Activated CD4-positive, alpha-beta T cell treated with anti-CD3 and anti-CD28 coated beads, Interleukin-2, amount 10 ng/mL, durations not matched to agents 7 days and 5 days (primary cell): ENCODE measurements at regions not wholly inside any gene's neighbourhood (a gene's known extent, or its start where the extent isn't known, plus 50 kb on each side); places are given as distances from the start of the nearest gene placed in this dataset.
"Not testable (repeated sequence)": the region's sequence is repeated elsewhere in the genome, so short reads cannot be mapped to it uniquely, and the experiment has no call there.

Experiments used
- CTCF ChIA-PET: fragments of 350-600 bp; sonication (Branson Sonifier 250); formaldehyde crosslinking; loops from one replicate; lab custom pipeline; 2021; ENCODE audit warnings: antibody characterized with exemption; lab: Charles Lee
- POLR2A ChIA-PET: fragments of 350-600 bp; sonication (Branson Sonifier 250); formaldehyde crosslinking; loops from one replicate; lab custom pipeline; 2021; ENCODE audit warnings: antibody characterized with exemption; lab: Charles Lee
- DNase-seq: peaks from one replicate; pipeline ENCODE4 v3.0.0-alpha.2; 2020
- H3K27ac Mint-ChIP-seq: one replicate; pipeline ENCODE4 v1.8.0; 2021; ENCODE audit warnings: mild to moderate bottlenecking, moderate library complexity, mixed read lengths
- H3K27me3 Mint-ChIP-seq: one replicate; pipeline ENCODE4 v1.8.0; 2021; ENCODE audit warnings: mixed read lengths
- H3K36me3 Mint-ChIP-seq: one replicate; pipeline ENCODE4 v1.8.0; 2021; ENCODE audit warnings: low read depth, mixed read lengths
- H3K4me1 Mint-ChIP-seq: one replicate; pipeline ENCODE4 v1.8.0; 2021; ENCODE audit warnings: mixed read lengths
- H3K4me3 Mint-ChIP-seq: one replicate; pipeline ENCODE4 v1.8.0; 2021; ENCODE audit warnings: mild to moderate bottlenecking, moderate library complexity, mixed read lengths
- H3K9me3 Mint-ChIP-seq: one replicate; pipeline ENCODE4 v1.8.0; 2021; ENCODE audit warnings: mixed read lengths

GRCh38 chrX:25878806-25879205, 259.3 kb upstream of the MAGEB18 start:
- POLR2A ChIA-PET: no interaction called here
- Mint-ChIP-seq H3K27me3 (no peaks in the 10 kb centered on the region), H3K4me3 (no peak overlapping the region), H3K4me1 (no peaks in the 10 kb centered on the region), H3K36me3 (no peaks in the 10 kb centered on the region), H3K9me3 (no peaks in the 10 kb centered on the region), H3K27ac (no peak overlapping the region)
- DNase-seq: no peak
- CTCF ChIA-PET: no interaction called here

GRCh38 chrX:25882503-25882902, 255.6 kb upstream of the MAGEB18 start:
- DNase-seq, H3K27ac Mint-ChIP-seq, H3K9me3 Mint-ChIP-seq, POLR2A ChIA-PET, H3K4me1 Mint-ChIP-seq, H3K36me3 Mint-ChIP-seq, H3K4me3 Mint-ChIP-seq, CTCF ChIA-PET, H3K27me3 Mint-ChIP-seq: not testable (repeated sequence)

- ChIA-PET CTCF (no interaction called here), POLR2A (no interaction called here)
- Mint-ChIP-seq H3K27ac (no peak overlapping the region), H3K4me3 (no peak overlapping the region), H3K36me3 (no peaks in the 10 kb centered on the region), H3K9me3 (peaks cover 12% of the 10 kb centered on the region), H3K4me1 (no peaks in the 10 kb centered on the region), H3K27me3 (no peaks in the 10 kb centered on the region)
- DNase-seq: no peak
Observed at GRCh38 chrX:25897758-25898157, 240.4 kb upstream of the MAGEB18 start.

GRCh38 chrX:25905728-25906127, 232.4 kb upstream of the MAGEB18 start:
- H3K4me3 Mint-ChIP-seq, H3K36me3 Mint-ChIP-seq, H3K27me3 Mint-ChIP-seq, H3K4me1 Mint-ChIP-seq, CTCF ChIA-PET, DNase-seq, POLR2A ChIA-PET, H3K9me3 Mint-ChIP-seq, H3K27ac Mint-ChIP-seq: not testable (repeated sequence)

GRCh38 chrX:25925946-25926345, 212.2 kb upstream of the MAGEB18 start:
- Mint-ChIP-seq H3K27me3 (no peaks in the 10 kb centered on the region), H3K27ac (no peak overlapping the region), H3K4me3 (no peak overlapping the region), H3K9me3 (no peaks in the 10 kb centered on the region), H3K4me1 (no peaks in the 10 kb centered on the region), H3K36me3 (no peaks in the 10 kb centered on the region)
- ChIA-PET POLR2A (no interaction called here), CTCF (no interaction called here)
- no peak for DNase-seq

- Mint-ChIP-seq H3K27me3 (no peaks in the 10 kb centered on the region), H3K4me3 (no peak overlapping the region), H3K4me1 (no peaks in the 10 kb centered on the region), H3K36me3 (no peaks in the 10 kb centered on the region), H3K9me3 (no peaks in the 10 kb centered on the region), H3K27ac (no peak overlapping the region)
- ChIA-PET POLR2A (no interaction called here), CTCF (no interaction called here)
- DNase-seq: no peak
Observed at GRCh38 chrX:25928316-25928715, 209.8 kb upstream of the MAGEB18 start.

- Mint-ChIP-seq H3K36me3 (no peaks in the 10 kb centered on the region), H3K4me1 (no peaks in the 10 kb centered on the region), H3K27ac (no peak overlapping the region), H3K4me3 (no peak overlapping the region), H3K27me3 (no peaks in the 10 kb centered on the region), H3K9me3 (peaks cover 2% of the 10 kb centered on the region)
- ChIA-PET CTCF (interaction anchor here (1.0 kb wide), 1 partner anchor 33 kb away, joined by 4 read pairs; no protein-coding TSS in a partner anchor), POLR2A (no interaction called here)
- DNase-seq: no peak
Observed at GRCh38 chrX:25941087-25941486, 197.1 kb upstream of the MAGEB18 start.

- Mint-ChIP-seq H3K4me3 (no peak overlapping the region), H3K9me3 (peaks cover 2% of the 10 kb centered on the region), H3K4me1 (no peaks in the 10 kb centered on the region), H3K27me3 (no peaks in the 10 kb centered on the region), H3K27ac (no peak overlapping the region), H3K36me3 (no peaks in the 10 kb centered on the region)
- POLR2A ChIA-PET: no interaction called here
- DNase-seq: no peak
- CTCF ChIA-PET: interaction anchor here (1.0 kb wide), 1 partner anchor 33 kb away, joined by 4 read pairs; no protein-coding TSS in a partner anchor
Observed at GRCh38 chrX:25941559-25942250, 196.4 kb upstream of the MAGEB18 start.

- no peaks in the 10 kb centered on the region for H3K27me3 Mint-ChIP-seq
Observed at GRCh38 chrX:25968920-25969319, 169.2 kb upstream of the MAGEB18 start.

GRCh38 chrX:25976683-25977310, 161.3 kb upstream of the MAGEB18 start:
- no peaks in the 10 kb centered on the region for H3K36me3 Mint-ChIP-seq
- H3K4me1 Mint-ChIP-seq: no peaks in the 10 kb centered on the region
- H3K27ac Mint-ChIP-seq: no peak overlapping the region
- POLR2A ChIA-PET: no interaction called here
- DNase-seq: no peak
- H3K27me3 Mint-ChIP-seq: no peaks in the 10 kb centered on the region
- no peak overlapping the region for H3K4me3 Mint-ChIP-seq
- no peaks in the 10 kb centered on the region for H3K9me3 Mint-ChIP-seq
- CTCF ChIA-PET: no interaction called here

More at GRCh38 chrX:25968920-25969319, 169.2 kb upstream of the MAGEB18 start:
- no peak for DNase-seq
- Mint-ChIP-seq H3K4me3 (no peak overlapping the region), H3K36me3 (no peaks in the 10 kb centered on the region), H3K9me3 (no peaks in the 10 kb centered on the region), H3K27ac (no peak overlapping the region), H3K4me1 (no peaks in the 10 kb centered on the region)
- ChIA-PET CTCF (no interaction called here), POLR2A (no interaction called here)

GRCh38 chrX:25998687-25999086, 139.5 kb upstream of the MAGEB18 start:
- H3K9me3 Mint-ChIP-seq: peaks cover 3% of the 10 kb centered on the region
- POLR2A ChIA-PET: no interaction called here
- CTCF ChIA-PET: no interaction called here

GRCh38 chrX:26007462-26007861, 130.7 kb upstream of the MAGEB18 start:
- Mint-ChIP-seq H3K27me3 (no peaks in the 10 kb centered on the region), H3K27ac (no peak overlapping the region), H3K9me3 (peaks cover 2% of the 10 kb centered on the region), H3K4me3 (no peak overlapping the region), H3K4me1 (no peaks in the 10 kb centered on the region), H3K36me3 (no peaks in the 10 kb centered on the region)
- POLR2A ChIA-PET: no interaction called here
- DNase-seq: no peak
- CTCF ChIA-PET: no interaction called here

More at GRCh38 chrX:25998687-25999086, 139.5 kb upstream of the MAGEB18 start:
- Mint-ChIP-seq H3K27ac (no peak overlapping the region), H3K4me1 (no peaks in the 10 kb centered on the region), H3K36me3 (no peaks in the 10 kb centered on the region), H3K4me3 (no peak overlapping the region), H3K27me3 (no peaks in the 10 kb centered on the region)
- no peak for DNase-seq

- no peaks in the 10 kb centered on the region for H3K4me1 Mint-ChIP-seq
- no peak for DNase-seq
- POLR2A ChIA-PET: no interaction called here
- no peaks in the 10 kb centered on the region for H3K27me3 Mint-ChIP-seq
- CTCF ChIA-PET: no interaction called here
- H3K27ac Mint-ChIP-seq: no peak overlapping the region
- no peaks in the 10 kb centered on the region for H3K36me3 Mint-ChIP-seq
- no peak overlapping the region for H3K4me3 Mint-ChIP-seq
- no peaks in the 10 kb centered on the region for H3K9me3 Mint-ChIP-seq
Observed at GRCh38 chrX:26008042-26008441, 130.1 kb upstream of the MAGEB18 start.

GRCh38 chrX:26008691-26009090, 129.5 kb upstream of the MAGEB18 start:
- no peaks in the 10 kb centered on the region for H3K4me1 Mint-ChIP-seq
- ChIA-PET POLR2A (no interaction called here), CTCF (no interaction called here)
- no peaks in the 10 kb centered on the region for H3K36me3 Mint-ChIP-seq
- no peak for DNase-seq
- H3K4me3 Mint-ChIP-seq: no peak overlapping the region
- no peaks in the 10 kb centered on the region for H3K27me3 Mint-ChIP-seq
- no peak overlapping the region for H3K27ac Mint-ChIP-seq
- H3K9me3 Mint-ChIP-seq: no peaks in the 10 kb centered on the region
